ENCODE measurements at regions not wholly inside any gene's neighbourhood (a gene's known extent, or its start where the extent isn't known, plus 50 kb on each side); places are given as distances from the start of the nearest gene placed in this dataset.

- TF ChIP-seq POLR2A (IDR thresholded peaks at IDR 0.05; ENCODE audit: low read depth, low read length) (no peak), POU2F2 (IDR thresholded peaks at IDR 0.05; ENCODE audit: low read depth, low read length) (no peak)
These were observed 52.6 kb downstream of the OLIG1 start for GRCh38 chr21:33122507-33122906.
